Fibroblast of mammary gland (primary cell): ENCODE measurements at regions not wholly inside any gene's neighbourhood (a gene's known extent, or its start where the extent isn't known, plus 50 kb on each side); places are given as distances from the start of the nearest gene placed in this dataset.
A peak's percentile ranks its signal among the peaks of the same experiment; 100 is the strongest.

Experiments used
- DNase-seq: peaks from one replicate; pipeline ENCODE4 v3.0.0-alpha.2; 2010; ENCODE audit warnings: low read depth
- H3K4me3 ChIP-seq: 2 replicates; pipeline ENCODE4 v1.5.1; 2011; ENCODE audit warnings: low read depth, mild to moderate bottlenecking, low read length, moderate library complexity; ENCODE audit not compliant: control insufficient read depth
- CTCF ChIP-seq: conservative IDR thresholded peaks from 2 replicates; pipeline ENCODE4 v1.5.1; 2011; ENCODE audit warnings: low read depth, low read length, inconsistent platforms; ENCODE audit not compliant: control insufficient read depth, insufficient read depth

- DNase-seq, result peak; percentile 82
- no peak overlapping the region for H3K4me3 ChIP-seq
- no peak for TF ChIP-seq CTCF
Observed at GRCh38 chr3:194738254-194739093, 52.8 kb downstream of the FAM43A start.

DNA sequence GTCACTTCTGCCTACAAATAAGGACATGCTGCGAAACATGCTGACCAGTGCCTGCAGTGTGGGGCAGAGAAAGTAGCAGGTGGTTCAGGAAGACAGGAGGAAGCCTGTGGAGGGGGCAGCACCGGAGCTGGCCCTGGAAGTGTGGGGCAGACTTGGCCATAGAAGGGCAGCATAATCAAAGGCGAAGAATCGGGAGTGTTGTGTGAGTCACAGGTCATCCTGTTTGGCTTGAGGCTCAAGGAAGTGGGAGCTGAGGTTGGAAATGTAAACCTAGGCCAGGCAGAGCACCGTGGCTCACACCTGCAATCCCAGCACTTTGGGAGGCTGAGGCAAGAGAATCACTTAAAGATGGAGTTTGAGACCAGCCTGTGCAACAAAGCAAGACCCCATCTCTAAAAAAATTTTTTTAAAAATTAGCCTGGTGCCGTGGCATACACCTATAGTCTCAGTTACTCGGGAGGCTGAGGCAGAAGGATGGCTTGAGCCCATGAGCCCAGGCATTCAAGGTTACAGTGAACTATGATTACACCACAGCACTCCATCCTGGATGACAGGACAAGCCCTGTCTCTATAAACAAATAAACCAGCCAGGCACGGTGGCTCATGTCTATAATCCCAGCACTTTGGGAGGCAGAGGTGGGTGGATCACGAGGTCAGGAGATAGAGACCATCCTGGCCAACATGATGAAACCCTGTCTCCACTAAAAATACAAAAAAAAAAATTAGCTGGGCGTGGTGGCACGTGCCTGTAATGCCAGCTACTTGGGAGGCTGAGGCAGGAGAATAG lies 54.0 kb downstream of the FAM43A start:
- no peak for TF ChIP-seq CTCF
- H3K4me3 ChIP-seq, result no peak overlapping the region
- peak; percentile 30 for DNase-seq

DNA sequence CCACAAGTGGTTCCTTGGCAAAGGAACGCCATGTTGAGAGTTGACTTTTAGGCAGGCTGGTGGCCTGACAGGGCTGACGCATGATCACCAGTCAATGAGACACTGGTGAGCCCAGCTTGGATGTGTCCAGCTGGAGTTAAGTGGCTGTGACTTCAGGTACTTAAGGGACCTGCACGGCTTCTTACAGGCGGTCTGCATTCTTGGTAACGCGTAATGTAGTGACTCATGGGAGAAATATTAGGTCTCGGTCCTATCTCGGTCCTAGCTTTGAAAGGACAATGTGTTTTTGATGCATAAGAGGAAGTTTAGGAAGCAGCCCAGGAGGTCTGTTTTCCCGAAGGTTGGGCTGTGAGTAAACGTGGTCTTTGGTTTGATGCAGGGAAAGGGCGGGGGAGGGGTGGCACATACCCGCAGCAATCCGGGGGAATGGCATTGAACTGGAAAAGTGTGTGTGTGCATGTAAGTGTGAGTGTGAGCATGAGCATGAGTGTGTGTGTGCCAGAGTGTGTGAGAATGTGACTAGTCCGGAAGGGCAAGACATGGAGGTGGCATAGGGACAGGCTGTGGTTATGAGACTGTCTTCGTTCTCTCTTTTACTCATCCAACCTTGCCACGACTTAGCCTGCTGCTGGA lies 55.3 kb downstream of the FAM43A start:
- H3K4me3 ChIP-seq, result no peak overlapping the region
- no peak for TF ChIP-seq CTCF
- peak; percentile 44 for DNase-seq

DNA sequence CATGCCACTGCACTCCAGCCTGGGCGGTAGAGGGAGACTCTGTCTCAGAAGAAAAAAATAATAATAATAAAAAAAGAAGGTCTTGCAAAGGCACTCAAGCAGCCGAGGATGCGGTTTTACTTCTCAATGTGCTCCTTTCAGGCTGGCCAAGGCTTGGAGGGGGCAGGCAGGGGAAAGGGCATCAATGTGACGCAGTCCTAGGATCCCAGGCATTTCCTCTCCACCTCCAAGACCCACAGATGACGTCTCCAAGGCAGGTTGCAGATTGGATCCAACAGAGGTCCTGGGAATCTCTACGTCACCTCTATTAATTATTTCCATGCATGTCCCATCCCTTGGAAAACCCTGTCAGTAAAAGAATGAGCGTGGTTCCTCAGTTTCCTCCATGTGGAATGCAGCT lies 56.2 kb downstream of the FAM43A start:
- TF ChIP-seq CTCF, result no peak
- no peak overlapping the region for H3K4me3 ChIP-seq
- no peak for DNase-seq

DNA sequence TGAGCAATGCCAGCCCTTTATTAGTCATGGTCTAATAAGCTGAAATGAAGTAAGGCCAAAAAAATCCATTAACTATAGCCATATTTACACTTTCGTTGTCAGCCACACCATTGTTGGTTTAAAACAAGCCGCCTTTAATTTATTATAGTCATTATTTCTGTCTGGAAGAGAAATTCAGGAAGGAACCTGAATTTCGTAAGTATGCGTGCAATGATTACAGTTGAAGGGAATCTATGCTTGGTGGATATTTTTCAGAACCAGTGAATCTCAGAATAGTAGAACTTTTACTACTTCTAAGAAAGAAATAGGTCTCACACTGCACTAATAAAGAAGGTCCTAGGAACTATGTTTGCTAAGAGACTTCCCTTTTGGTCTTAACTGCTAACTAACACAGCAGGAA lies 59.1 kb downstream of the FAM43A start:
- no peak overlapping the region for H3K4me3 ChIP-seq
- DNase-seq, result no peak
- no peak for TF ChIP-seq CTCF

DNA sequence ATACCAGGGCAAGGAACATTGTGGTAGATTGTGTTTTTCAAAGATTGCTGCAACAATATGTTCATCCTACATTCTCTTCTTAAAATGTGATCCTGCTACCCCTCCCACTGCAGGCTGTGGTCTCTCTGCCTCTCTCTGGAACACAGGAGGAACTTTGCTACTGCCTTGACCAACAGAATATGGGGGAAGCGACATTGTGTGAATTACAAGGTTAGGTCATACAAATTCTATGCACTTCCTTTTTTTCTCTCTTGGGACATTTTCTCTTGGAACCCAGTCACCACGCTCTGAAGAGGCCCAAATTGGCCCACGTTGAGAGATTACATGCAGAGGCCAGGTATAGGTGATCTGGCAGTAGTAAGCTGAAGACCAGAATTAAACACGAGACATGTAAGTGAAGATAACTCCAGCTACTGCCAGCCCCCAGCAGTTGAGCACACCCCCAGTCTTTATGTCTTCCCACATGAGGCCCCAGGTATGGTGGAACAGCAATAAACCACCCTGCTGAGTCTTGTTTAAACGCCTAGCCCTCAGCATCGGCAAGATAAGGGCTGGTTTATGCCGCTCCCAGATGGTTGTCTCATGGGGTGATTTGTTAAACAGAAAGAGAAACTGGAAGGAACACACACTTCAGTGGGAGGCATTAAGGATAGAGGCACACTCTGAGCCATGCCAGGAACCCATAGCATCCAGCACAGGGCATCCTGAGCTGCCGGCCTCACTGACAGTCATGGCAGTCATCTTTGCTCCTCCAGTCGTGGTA lies 59.9 kb downstream of the FAM43A start:
- H3K4me3 ChIP-seq, result no peak overlapping the region
- DNase-seq, result no peak
- no peak for TF ChIP-seq CTCF
